KOPT-K1 (cell line): ENCODE measurements at regions not wholly inside any gene's neighbourhood (a gene's known extent, or its start where the extent isn't known, plus 50 kb on each side); places are given as distances from the start of the nearest gene placed in this dataset.

Experiments used
- H3K27ac ChIP-seq: fragments of 200-600 bp; sonication (generic); 2 replicates; pipeline ENCODE4 v1.5.1; 2016; ENCODE audit warnings: antibody characterized with exemption, mild to moderate bottlenecking, low read depth, low read length; ENCODE audit not compliant: poor library complexity, severe bottlenecking
- H3K36me3 ChIP-seq: fragments of 200-600 bp; sonication (generic); 2 replicates; pipeline ENCODE4 v1.5.1; 2017; ENCODE audit warnings: antibody characterized with exemption, mild to moderate bottlenecking, low read length, moderate library complexity; ENCODE audit not compliant: insufficient read depth
- H3K9me3 ChIP-seq: fragments of 200-600 bp; sonication (generic); 2 replicates; pipeline ENCODE4 v1.5.1; 2017; ENCODE audit warnings: antibody characterized with exemption, low read length, mild to moderate bottlenecking; ENCODE audit not compliant: insufficient read depth, poor library complexity, severe bottlenecking

- Histone ChIP-seq H3K9me3 (peaks cover 4% of the 10 kb centered on the region), H3K27ac (no peak overlapping the region), H3K36me3 (no peaks in the 10 kb centered on the region)
Observed at GRCh38 chr15:93882141-93882540, 349.2 kb upstream of the MCTP2 start.

DNA sequence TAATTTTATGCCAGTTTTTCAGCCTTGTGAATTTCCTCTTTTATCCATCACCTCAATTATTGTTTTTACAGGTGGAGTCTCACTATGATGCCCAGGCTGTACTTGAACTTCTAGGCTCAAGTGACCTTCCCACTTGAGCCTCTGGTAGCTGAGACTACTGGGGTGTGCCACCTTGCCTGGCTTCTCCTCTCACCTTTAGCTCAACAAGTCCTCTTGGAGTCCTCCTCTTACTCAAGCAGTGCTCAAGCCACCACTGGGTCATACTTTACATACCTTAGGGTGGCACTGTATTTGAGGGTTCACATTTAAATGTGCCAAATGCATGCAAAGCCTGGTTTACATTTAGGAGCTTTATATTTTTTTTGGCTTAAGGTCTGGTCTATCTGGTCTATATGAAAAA lies 350.1 kb upstream of the MCTP2 start:
- Histone ChIP-seq H3K36me3 (no peaks in the 10 kb centered on the region), H3K9me3 (peaks cover 4% of the 10 kb centered on the region), H3K27ac (no peak overlapping the region)

DNA sequence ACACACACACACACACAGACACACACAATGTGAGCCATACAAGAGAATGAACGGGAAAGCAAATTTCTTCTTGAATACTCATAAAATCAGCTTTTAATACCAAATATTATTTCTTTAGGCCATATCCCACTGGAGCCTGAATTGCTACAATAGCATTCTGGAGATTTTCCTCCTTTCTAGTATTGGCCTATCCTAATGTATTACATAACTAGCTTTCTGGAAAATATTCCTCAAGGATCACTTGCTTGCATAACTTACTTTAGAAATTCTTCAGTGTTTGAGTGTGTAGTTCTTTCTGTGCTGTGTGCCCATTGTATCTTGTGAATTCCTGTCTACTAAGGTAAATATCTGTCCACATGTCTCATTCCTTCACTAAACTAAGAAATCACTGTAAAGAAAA lies 351.0 kb upstream of the MCTP2 start:
- H3K27ac ChIP-seq: no peak overlapping the region
- H3K9me3 ChIP-seq: peaks cover 4% of the 10 kb centered on the region
- H3K36me3 ChIP-seq: no peaks in the 10 kb centered on the region

GRCh38 chr15:93870583-93870982 lies 360.8 kb upstream of the MCTP2 start:
- Histone ChIP-seq H3K9me3 (no peaks in the 10 kb centered on the region), H3K27ac (no peak overlapping the region), H3K36me3 (no peaks in the 10 kb centered on the region)

DNA sequence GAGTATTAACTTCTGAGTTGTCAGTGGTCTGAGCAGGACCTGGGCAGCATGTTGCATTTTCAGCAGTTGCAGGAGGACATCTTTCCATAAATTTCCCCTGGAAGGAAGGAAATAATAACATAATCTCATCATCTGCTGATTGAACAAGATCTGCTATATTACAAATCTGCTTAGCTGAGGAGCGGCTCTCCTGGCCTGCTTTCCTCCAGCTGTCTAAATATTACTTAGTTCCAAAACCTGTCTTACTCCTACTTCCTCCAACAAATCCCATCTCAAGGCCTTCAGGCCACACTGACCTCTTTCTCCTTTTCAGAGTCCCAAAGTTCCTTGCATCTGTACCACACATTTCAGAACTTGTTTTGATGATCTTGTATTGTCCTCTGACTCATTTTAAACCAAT lies 364.4 kb upstream of the MCTP2 start:
- Histone ChIP-seq H3K36me3 (no peaks in the 10 kb centered on the region), H3K27ac (no peak overlapping the region), H3K9me3 (no peaks in the 10 kb centered on the region)

DNA sequence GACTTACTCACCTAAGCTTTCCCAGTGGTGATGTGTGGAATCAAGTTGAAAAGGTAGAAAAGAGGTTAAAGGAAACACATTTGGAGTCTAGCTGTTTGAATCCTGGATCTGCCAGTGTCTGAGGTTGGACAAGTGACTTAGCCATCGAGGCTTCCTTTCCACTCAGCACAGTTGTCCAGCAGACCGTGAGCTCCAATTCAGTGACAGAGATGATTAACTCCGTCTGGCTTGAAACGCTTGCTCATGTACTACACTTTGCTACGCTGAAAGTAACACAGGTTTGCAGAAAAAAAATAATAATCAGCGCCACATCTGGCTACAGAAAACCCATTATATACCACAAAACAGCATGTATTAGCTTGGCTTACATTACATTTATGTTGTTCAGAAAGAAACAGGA lies 364.9 kb upstream of the MCTP2 start:
- H3K9me3 ChIP-seq: no peaks in the 10 kb centered on the region
- no peak overlapping the region for H3K27ac ChIP-seq
- no peaks in the 10 kb centered on the region for H3K36me3 ChIP-seq

DNA sequence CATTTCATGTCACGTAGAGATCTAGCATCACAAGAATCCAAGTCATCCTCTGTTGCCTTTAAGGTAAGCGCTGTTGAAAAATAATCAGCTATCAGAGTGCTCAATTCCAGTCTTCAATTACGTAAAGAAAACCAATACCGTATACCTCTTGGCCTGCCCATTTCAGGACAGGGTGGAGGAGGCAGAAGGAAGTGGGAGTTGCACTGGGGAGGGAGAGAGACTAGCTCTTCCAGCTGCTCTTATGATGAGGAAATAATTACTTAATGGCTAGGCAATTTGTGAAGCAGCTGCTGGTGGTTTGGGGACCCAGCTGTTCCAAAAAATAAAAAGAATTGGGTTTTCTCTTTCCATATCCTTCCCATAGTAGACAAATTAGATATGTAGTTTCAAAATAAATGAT lies 365.8 kb upstream of the MCTP2 start:
- Histone ChIP-seq H3K36me3 (no peaks in the 10 kb centered on the region), H3K9me3 (no peaks in the 10 kb centered on the region), H3K27ac (no peak overlapping the region)

DNA sequence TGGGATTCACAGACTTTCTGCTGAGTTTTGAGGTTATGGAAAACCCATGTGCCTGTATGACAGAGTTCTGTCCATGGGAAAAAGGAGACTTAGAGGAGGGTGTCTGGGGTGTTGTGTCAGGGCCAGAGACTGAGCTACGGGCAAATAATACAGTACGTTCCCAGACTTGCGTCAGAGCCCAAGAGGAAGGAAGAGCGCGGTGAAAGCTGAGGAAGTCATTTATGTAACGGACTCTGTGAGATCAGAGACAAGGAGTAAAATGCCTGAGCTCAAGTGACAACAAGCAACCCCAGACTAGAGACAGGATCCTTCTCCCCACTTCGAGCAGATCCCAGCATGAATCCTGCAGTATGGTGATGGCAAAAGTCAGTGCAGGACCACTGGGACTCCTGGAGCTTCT lies 368.6 kb upstream of the MCTP2 start:
- no peak overlapping the region for H3K27ac ChIP-seq
- no peaks in the 10 kb centered on the region for H3K36me3 ChIP-seq

DNA sequence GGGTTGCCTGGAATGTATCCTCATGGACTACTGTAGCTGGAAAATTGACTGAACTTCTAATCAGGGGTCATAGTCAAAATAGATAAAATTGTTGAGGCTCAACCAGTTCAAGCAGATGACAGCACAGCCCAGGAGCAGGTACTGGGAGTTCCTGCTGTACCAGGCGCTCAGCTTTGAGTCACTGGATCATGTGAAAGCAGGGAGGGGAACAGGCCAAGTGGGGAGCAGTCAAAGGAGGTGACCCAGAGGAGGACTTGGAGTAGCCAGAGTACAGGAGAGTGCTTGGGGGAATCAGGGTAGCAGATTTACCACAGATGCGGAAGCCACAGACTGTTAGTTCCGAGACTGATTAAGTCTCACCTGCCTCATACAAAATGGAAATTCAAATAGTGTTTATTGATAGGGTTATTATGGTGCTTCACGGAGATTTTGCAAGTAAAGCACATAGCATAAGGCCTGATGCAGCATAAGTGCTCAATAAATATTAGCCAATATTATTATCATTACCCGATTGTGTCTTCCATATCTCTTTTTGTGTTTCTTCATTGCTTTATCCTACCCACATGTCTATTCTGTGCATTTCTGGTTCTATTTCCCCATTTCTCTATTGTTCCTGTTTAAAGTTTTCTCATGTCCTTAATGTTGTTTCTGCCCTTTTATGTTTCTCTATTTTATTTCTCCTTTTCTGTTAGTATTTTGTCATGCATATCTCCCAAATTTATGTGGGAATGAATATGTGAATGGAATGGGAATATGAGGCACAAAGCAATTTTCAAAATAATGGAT lies 369.2 kb upstream of the MCTP2 start:
- no peak overlapping the region for H3K27ac ChIP-seq
- H3K36me3 ChIP-seq: no peaks in the 10 kb centered on the region
- H3K9me3 ChIP-seq: no peaks in the 10 kb centered on the region

More for the DNA sequence above, 368.6 kb upstream of the MCTP2 start:
- H3K9me3 ChIP-seq: no peaks in the 10 kb centered on the region

- no peaks in the 10 kb centered on the region for H3K36me3 ChIP-seq
- H3K9me3 ChIP-seq: no peaks in the 10 kb centered on the region
- H3K27ac ChIP-seq: no peak overlapping the region
Observed at GRCh38 chr15:93861413-93861812, 369.9 kb upstream of the MCTP2 start.

GRCh38 chr15:93860701-93861100 lies 370.7 kb upstream of the MCTP2 start:
- Histone ChIP-seq H3K27ac (no peak overlapping the region), H3K9me3 (no peaks in the 10 kb centered on the region), H3K36me3 (no peaks in the 10 kb centered on the region)

DNA sequence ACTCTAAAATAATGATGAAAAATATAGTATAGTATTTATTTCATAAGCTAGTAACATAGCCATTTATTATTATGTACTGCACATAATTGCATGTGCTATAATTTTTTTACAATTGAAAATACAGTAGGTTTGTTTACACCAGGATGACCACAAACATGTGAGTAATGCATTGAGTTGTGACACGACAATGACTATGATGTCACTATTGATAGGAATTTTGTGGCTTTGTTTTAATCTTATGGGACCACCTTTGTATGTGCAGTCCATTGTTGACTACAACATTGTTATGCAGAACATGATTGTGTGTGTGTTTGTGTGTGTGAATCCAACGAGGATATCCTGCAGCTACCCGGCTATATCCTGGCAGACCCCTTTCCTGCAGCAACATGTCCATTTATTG lies 372.2 kb upstream of the MCTP2 start:
- no peak overlapping the region for H3K27ac ChIP-seq
- H3K36me3 ChIP-seq: no peaks in the 10 kb centered on the region
- H3K9me3 ChIP-seq: no peaks in the 10 kb centered on the region

GRCh38 chr15:93855181-93855826 lies 376.1 kb upstream of the MCTP2 start:
- Histone ChIP-seq H3K27ac (no peak overlapping the region), H3K9me3 (no peaks in the 10 kb centered on the region), H3K36me3 (no peaks in the 10 kb centered on the region)

- no peaks in the 10 kb centered on the region for H3K36me3 ChIP-seq
- no peaks in the 10 kb centered on the region for H3K9me3 ChIP-seq
- H3K27ac ChIP-seq: no peak overlapping the region
Observed at GRCh38 chr15:93854088-93854487, 377.3 kb upstream of the MCTP2 start.

GRCh38 chr15:93852761-93853160 lies 378.6 kb upstream of the MCTP2 start:
- no peak overlapping the region for H3K27ac ChIP-seq
- H3K36me3 ChIP-seq: no peaks in the 10 kb centered on the region
- no peaks in the 10 kb centered on the region for H3K9me3 ChIP-seq

DNA sequence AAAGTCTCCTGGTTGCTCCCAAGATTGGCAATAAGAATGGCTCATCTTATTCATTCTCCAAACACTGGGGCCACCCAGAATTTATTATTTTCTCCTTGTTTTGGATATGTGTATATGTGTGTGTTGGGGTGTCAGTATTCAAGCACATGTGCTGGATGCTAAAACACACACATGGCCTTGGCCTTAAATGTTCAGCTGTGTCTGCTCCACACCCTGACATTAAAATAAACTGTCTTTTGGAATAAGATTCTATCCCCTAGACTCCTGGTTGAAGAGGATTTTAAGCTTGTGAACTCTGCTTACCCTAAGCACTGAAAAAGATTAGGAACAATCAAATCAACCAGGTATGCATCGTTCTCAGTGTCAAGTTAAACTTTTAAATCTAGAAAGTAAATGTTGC lies 382.9 kb upstream of the MCTP2 start:
- H3K9me3 ChIP-seq: no peaks in the 10 kb centered on the region
- H3K27ac ChIP-seq: no peak overlapping the region
- no peaks in the 10 kb centered on the region for H3K36me3 ChIP-seq
